HFFc6 (cell line): ENCODE measurements at regions not wholly inside any gene's neighbourhood (a gene's known extent, or its start where the extent isn't known, plus 50 kb on each side); places are given as distances from the start of the nearest gene placed in this dataset.

ENCODE experiments used
- DNase-seq: peaks from one replicate; pipeline ENCODE4 v3.0.0-alpha.2; 2018
- H3K27ac Mint-ChIP-seq: 2 replicates; pipeline ENCODE4 v1.8.0; 2020; ENCODE audit warnings: mild to moderate bottlenecking, mixed read lengths
- H3K27me3 Mint-ChIP-seq: 2 replicates; pipeline ENCODE4 v1.8.0; 2021; ENCODE audit warnings: mild to moderate bottlenecking, moderate library complexity, mixed read lengths; ENCODE audit not compliant: insufficient read depth
- H3K36me3 Mint-ChIP-seq: 2 replicates; pipeline ENCODE4 v1.8.0; 2021; ENCODE audit warnings: low read depth, mixed read lengths
- H3K4me1 Mint-ChIP-seq: 2 replicates; pipeline ENCODE4 v1.8.0; 2020; ENCODE audit warnings: low read depth, mixed read lengths
- H3K4me3 Mint-ChIP-seq: 2 replicates; pipeline ENCODE4 v1.8.0; 2020; ENCODE audit warnings: mild to moderate bottlenecking, moderate library complexity, mixed read lengths
- H3K9me3 Mint-ChIP-seq: 2 replicates; pipeline ENCODE4 v1.8.0; 2020; ENCODE audit warnings: mild to moderate bottlenecking, mixed read lengths
- TF ChIP-seq, protein P1 (sequence below): fragments of 200-600 bp; sonication (generic); IDR thresholded peaks from 2 replicates; pipeline ENCODE4 v1.5.0; 2021; ENCODE audit warnings: antibody characterized with exemption, mild to moderate bottlenecking

DNA sequence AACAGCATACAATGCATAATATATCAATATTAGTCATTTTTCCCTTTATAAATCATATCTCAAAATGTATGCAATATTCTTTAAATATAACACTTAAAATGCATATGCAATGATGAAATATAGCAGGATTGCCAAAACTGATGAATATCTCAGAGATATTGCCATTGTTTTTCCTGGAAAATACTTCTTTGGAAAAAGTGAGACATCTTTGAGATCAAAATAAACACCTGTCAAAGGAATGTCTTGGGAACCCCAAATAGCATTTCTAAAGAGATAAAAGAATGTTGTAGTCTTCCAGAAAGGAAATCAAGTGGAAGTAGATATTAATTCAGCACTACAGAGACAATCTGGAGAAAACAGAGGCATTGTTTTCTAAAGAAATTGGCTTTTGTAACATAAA, 457.8 kb upstream of the UBE2E2 start:
- TF ChIP-seq, protein P1, sequence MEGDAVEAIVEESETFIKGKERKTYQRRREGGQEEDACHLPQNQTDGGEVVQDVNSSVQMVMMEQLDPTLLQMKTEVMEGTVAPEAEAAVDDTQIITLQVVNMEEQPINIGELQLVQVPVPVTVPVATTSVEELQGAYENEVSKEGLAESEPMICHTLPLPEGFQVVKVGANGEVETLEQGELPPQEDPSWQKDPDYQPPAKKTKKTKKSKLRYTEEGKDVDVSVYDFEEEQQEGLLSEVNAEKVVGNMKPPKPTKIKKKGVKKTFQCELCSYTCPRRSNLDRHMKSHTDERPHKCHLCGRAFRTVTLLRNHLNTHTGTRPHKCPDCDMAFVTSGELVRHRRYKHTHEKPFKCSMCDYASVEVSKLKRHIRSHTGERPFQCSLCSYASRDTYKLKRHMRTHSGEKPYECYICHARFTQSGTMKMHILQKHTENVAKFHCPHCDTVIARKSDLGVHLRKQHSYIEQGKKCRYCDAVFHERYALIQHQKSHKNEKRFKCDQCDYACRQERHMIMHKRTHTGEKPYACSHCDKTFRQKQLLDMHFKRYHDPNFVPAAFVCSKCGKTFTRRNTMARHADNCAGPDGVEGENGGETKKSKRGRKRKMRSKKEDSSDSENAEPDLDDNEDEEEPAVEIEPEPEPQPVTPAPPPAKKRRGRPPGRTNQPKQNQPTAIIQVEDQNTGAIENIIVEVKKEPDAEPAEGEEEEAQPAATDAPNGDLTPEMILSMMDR, result no peak
- no peak overlapping the region for H3K4me3 Mint-ChIP-seq
- H3K9me3 Mint-ChIP-seq, result peaks cover 34% of the 10 kb centered on the region
- H3K27ac Mint-ChIP-seq, result no peak overlapping the region
- DNase-seq, result no peak
- no peaks in the 10 kb centered on the region for H3K36me3 Mint-ChIP-seq
- no peaks in the 10 kb centered on the region for H3K27me3 Mint-ChIP-seq
- no peaks in the 10 kb centered on the region for H3K4me1 Mint-ChIP-seq

DNA sequence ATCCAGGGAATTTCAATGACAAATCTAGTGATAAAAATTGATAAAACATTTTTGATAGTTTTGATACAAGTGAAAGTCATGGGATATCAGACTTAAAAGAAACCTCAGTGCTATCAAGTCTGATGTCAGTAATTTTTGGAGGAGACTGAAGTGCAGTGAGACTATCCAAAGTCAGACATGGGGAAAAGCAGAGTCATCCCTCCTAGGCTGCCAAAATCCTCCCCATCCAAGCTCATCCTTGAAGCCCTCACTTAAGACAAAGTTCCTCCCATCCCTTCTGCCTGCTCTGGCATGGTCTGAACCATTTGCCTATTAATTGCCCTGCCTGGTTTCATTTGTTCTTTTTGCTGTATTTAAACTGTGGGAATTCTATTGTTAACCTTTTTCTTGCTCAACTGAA, 456.9 kb upstream of the UBE2E2 start:
- H3K4me3 Mint-ChIP-seq, result no peak overlapping the region
- no peaks in the 10 kb centered on the region for H3K27me3 Mint-ChIP-seq
- DNase-seq, result no peak
- H3K36me3 Mint-ChIP-seq, result no peaks in the 10 kb centered on the region
- TF ChIP-seq, protein P1, result no peak
- peaks cover 41% of the 10 kb centered on the region for H3K9me3 Mint-ChIP-seq
- no peak overlapping the region for H3K27ac Mint-ChIP-seq
- H3K4me1 Mint-ChIP-seq, result no peaks in the 10 kb centered on the region

DNA sequence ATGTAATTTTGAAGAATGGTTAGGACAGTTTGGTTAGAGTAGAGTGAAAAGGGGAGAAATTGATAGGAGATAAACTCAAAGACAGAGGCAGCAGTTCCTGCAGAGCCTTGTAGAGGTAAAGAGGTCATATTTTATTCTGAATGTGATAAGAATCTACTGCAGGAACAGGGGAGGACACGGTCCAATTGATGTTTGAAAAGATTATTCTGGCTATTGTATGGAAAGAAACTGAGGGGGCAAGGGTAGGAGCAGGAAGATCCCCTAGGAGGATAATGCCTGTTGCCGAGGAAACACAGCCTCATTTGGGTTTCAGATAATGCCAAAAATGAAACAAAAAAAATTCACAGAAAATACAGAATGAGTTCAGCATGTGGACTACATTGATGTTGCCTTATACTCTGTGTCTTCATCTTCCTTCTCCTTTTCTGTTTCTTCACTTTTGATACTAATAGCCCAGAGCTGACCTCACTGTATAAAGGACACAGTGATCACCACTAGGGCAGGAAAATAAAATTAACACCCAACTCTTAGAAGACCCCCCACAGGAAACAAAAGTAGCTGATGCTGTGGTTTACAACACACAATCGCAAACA, 454.6 kb upstream of the UBE2E2 start:
- Mint-ChIP-seq H3K27ac (no peak overlapping the region), H3K4me3 (no peak overlapping the region), H3K4me1 (no peaks in the 10 kb centered on the region), H3K9me3 (peaks cover 44% of the 10 kb centered on the region), H3K27me3 (no peaks in the 10 kb centered on the region), H3K36me3 (no peaks in the 10 kb centered on the region)
- DNase-seq, result no peak
- TF ChIP-seq, protein P1, result no peak

DNA sequence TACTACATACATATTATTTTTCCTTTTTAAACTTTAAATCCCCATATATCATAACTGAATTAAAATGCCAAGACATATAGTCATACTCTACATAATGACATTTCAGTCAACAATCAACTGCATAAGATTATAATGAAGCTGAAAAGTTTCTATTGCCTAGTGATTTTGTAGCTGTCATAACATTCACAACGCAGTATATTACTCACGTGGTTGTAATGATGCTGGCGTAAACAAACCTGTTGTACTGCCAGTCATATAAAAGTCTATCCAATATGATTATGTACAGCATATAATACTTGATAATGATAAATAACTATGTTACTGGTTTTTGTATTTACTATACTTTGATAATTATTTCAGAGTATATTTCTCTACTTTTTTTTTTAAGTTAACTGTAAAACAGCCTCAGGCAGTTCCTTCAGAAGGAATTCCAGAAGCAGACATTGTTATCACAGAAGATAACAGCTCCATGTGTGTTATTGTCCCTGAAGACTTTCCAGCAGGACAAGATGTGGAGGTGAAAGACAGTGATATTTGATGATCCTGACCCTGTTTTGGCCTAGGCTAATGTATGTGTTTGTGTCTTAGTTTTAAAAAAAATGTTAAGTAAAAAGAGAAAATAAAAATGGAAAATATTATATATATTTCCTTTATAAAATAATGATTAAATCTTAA, 443.4 kb upstream of the UBE2E2 start:
- TF ChIP-seq, protein P1, result no peak
- no peaks in the 10 kb centered on the region for H3K36me3 Mint-ChIP-seq
- peaks cover 31% of the 10 kb centered on the region for H3K9me3 Mint-ChIP-seq
- no peaks in the 10 kb centered on the region for H3K27me3 Mint-ChIP-seq
- H3K4me3 Mint-ChIP-seq, result no peak overlapping the region
- H3K27ac Mint-ChIP-seq, result no peak overlapping the region
- DNase-seq, result no peak
- H3K4me1 Mint-ChIP-seq, result no peaks in the 10 kb centered on the region

DNA sequence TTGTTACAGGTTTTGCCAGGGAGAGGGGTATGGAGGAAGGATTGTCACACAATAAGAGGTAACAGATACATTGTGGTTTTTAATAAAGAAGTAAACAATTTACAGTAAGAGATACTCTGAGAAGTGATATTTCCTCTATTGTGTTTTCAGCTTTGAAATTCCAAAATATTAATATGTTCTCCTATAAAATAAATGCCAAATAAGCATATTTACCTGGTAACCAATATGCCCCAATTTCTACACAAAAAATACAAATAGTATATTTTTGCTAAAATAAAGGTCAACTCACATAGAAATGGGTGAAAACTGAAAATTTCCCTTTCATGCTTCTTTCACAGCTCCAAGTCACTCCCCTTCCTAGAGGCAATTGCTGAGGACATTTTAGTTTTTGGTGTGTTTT, 437.4 kb upstream of the UBE2E2 start:
- H3K4me1 Mint-ChIP-seq, result no peaks in the 10 kb centered on the region
- no peaks in the 10 kb centered on the region for H3K27me3 Mint-ChIP-seq
- H3K27ac Mint-ChIP-seq, result no peak overlapping the region
- TF ChIP-seq, protein P1, result no peak
- H3K36me3 Mint-ChIP-seq, result no peaks in the 10 kb centered on the region
- H3K9me3 Mint-ChIP-seq, result peaks cover 38% of the 10 kb centered on the region
- no peak for DNase-seq
- no peak overlapping the region for H3K4me3 Mint-ChIP-seq
